CD4-positive, alpha-beta T cell (primary cell): ENCODE measurements at regions not wholly inside any gene's neighbourhood (a gene's known extent, or its start where the extent isn't known, plus 50 kb on each side); places are given as distances from the start of the nearest gene placed in this dataset.

Experiments used
- ATAC-seq: fragments of 200-7000 bp; cut with Tn5 transposase; one replicate; pipeline ENCODE4 v1.10.0; 2022; ENCODE audit warnings: mild to moderate bottlenecking; ENCODE audit not compliant: poor library complexity
- CTCF ChIA-PET: fragments of 350-600 bp; sonication (Branson Sonifier 250); formaldehyde crosslinking; loops from one replicate; lab custom pipeline; 2021; ENCODE audit warnings: antibody characterized with exemption, inconsistent platforms; lab: Charles Lee
- POLR2A ChIA-PET: fragments of 350-600 bp; sonication (Branson Sonifier 250); formaldehyde crosslinking; loops from one replicate; lab custom pipeline; 2021; ENCODE audit warnings: antibody characterized with exemption, inconsistent platforms; lab: Charles Lee
- DNase-seq, 14 experiments: peaks; one replicate each; pipeline ENCODE4 v3.0.0-alpha.2; 2013 to 2020; ENCODE audit warnings: mixed read lengths in 2 of 14
- H3K27ac ChIP-seq, 2 donors: one replicate each; pipeline versions ENCODE4 v1.5.1 to v1.7.0; 2013; ENCODE audit warnings: low read length in 2 of 2, low read depth in 1 of 2, mild to moderate bottlenecking in 1 of 2
- H3K27me3 ChIP-seq, 2 experiments: 1 replicate in 1 of 2; 2 replicates in 1 of 2; pipeline versions ENCODE4 v1.6.1 to v1.7.0; 2013; ENCODE audit warnings: low read length in 2 of 2, control low read depth in 1 of 2, mild to moderate bottlenecking in 1 of 2, moderate library complexity in 1 of 2; ENCODE audit not compliant: insufficient read depth in 2 of 2, control insufficient read depth in 1 of 2
- H3K36me3 ChIP-seq: one replicate; pipeline ENCODE4 v1.6.1; 2013; ENCODE audit warnings: low read length, control low read depth; ENCODE audit not compliant: insufficient read depth
- H3K4me1 ChIP-seq: one replicate; pipeline ENCODE4 v1.6.1; 2013; ENCODE audit warnings: low read length, control low read depth; ENCODE audit not compliant: insufficient read depth
- H3K4me3 ChIP-seq: one replicate; pipeline ENCODE4 v1.5.1; 2013; ENCODE audit warnings: mild to moderate bottlenecking, low read length, moderate library complexity
- H3K9me3 ChIP-seq, 2 experiments: 1 replicate in 1 of 2; 2 replicates in 1 of 2; pipeline versions ENCODE4 v1.6.1 to v1.7.0; 2013; ENCODE audit warnings: low read length in 2 of 2, mild to moderate bottlenecking in 2 of 2, control low read depth in 1 of 2, moderate library complexity in 1 of 2; ENCODE audit not compliant: control insufficient read depth in 1 of 2, insufficient read depth in 1 of 2
- H3K27ac Mint-ChIP-seq: one replicate; pipeline ENCODE4 v1.8.0; 2020; ENCODE audit warnings: mixed read lengths
- H3K27me3 Mint-ChIP-seq: one replicate; pipeline ENCODE4 v1.8.0; 2021; ENCODE audit warnings: mixed read lengths
- H3K36me3 Mint-ChIP-seq: one replicate; pipeline ENCODE4 v1.8.0; 2021; ENCODE audit warnings: low read depth, mixed read lengths
- H3K4me1 Mint-ChIP-seq: one replicate; pipeline ENCODE4 v1.8.0; 2021; ENCODE audit warnings: low read depth, mixed read lengths
- H3K4me3 Mint-ChIP-seq: one replicate; pipeline ENCODE4 v1.8.0; 2020; ENCODE audit warnings: mild to moderate bottlenecking, mixed read lengths
- H3K9me3 Mint-ChIP-seq: one replicate; pipeline ENCODE4 v1.8.0; 2020; ENCODE audit warnings: mixed read lengths
- intact Hi-C, 2 experiments: fragments of 100-400 bp; cut with DNase I in 1 of 2; cut with micrococcal nuclease in 1 of 2; formaldehyde crosslinking; loops; one replicate each; pipeline versions ENCODE4 v1.15.1 to v1.9.0; 2023 to 2025; cut with DNase I, micrococcal nuclease
- TF ChIP-seq, protein P1 (sequence below): fragments of 200-600 bp; IDR thresholded peaks from one replicate; pipeline ENCODE4 v1.8.0; 2022; ENCODE audit warnings: antibody characterized with exemption, mild to moderate bottlenecking

DNA sequence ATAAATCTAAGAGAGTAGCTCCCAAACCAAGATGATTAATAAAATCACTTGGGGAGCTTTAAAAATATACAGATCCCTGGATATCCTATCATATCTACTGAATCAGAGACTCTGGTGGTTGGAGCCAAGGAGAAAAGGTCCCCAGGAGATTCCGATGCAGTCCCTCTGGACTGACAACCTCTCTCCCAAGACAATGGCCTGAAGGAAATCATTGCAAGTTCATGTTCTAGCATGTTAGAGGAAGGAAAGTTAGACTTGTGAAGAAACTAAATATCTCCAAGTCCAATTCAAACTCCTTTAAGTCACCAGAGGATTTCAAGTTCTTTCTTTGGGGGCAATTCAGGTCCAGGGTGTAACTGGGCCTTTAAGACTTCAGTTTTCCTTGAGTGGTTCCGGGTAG lies 84.7 kb upstream of the MEDAG start:
- H3K36me3 Mint-ChIP-seq, result no peaks in the 10 kb centered on the region
- POLR2A ChIA-PET, result no interaction called here
- no peaks in the 10 kb centered on the region for H3K4me1 Mint-ChIP-seq
- H3K4me3 ChIP-seq, result no peak overlapping the region
- no peak overlapping the region for H3K27ac Mint-ChIP-seq
- TF ChIP-seq, protein P1, sequence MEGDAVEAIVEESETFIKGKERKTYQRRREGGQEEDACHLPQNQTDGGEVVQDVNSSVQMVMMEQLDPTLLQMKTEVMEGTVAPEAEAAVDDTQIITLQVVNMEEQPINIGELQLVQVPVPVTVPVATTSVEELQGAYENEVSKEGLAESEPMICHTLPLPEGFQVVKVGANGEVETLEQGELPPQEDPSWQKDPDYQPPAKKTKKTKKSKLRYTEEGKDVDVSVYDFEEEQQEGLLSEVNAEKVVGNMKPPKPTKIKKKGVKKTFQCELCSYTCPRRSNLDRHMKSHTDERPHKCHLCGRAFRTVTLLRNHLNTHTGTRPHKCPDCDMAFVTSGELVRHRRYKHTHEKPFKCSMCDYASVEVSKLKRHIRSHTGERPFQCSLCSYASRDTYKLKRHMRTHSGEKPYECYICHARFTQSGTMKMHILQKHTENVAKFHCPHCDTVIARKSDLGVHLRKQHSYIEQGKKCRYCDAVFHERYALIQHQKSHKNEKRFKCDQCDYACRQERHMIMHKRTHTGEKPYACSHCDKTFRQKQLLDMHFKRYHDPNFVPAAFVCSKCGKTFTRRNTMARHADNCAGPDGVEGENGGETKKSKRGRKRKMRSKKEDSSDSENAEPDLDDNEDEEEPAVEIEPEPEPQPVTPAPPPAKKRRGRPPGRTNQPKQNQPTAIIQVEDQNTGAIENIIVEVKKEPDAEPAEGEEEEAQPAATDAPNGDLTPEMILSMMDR, result no peak
- no peaks in the 10 kb centered on the region for H3K4me1 ChIP-seq
- H3K27me3 ChIP-seq, result peaks cover 0 to 3% of the 10 kb centered on the region in 2 experiments
- DNase-seq (no peak), ATAC-seq (no peak)
- H3K9me3 Mint-ChIP-seq, result no peaks in the 10 kb centered on the region
- no peak overlapping the region for H3K4me3 Mint-ChIP-seq
- no peaks in the 10 kb centered on the region for H3K36me3 ChIP-seq
- peaks cover 20% of the 10 kb centered on the region for H3K27me3 Mint-ChIP-seq
- CTCF ChIA-PET, result no interaction called here
- H3K27ac ChIP-seq, result no peak overlapping the region
- intact Hi-C loops, result no loop called here
- no peaks in the 10 kb centered on the region for H3K9me3 ChIP-seq

DNA sequence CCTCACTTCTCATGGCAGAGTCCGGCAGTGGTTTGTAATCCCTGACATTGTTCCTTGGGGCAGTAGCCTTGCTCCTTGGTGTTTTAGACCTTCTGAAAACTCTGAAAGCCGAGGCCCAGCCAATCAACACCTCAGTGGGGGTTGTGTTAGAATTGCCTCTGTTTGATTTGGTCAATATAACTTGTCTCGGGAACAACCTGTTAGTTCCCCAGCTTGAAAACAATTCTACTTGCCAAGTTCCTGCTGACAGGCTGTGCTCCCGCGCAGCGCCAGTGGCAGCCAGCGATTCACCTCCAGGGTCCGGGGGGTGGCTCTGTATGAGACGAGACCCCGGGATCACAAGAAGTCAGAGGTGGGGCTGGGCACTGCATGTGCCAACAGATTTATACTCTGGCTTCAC lies 81.4 kb upstream of the MEDAG start:
- ChIA-PET CTCF (no interaction called here), POLR2A (no interaction called here)
- Mint-ChIP-seq H3K27ac (no peak overlapping the region), H3K27me3 (no peaks in the 10 kb centered on the region), H3K4me1 (no peaks in the 10 kb centered on the region), H3K9me3 (no peaks in the 10 kb centered on the region), H3K36me3 (no peaks in the 10 kb centered on the region), H3K4me3 (no peak overlapping the region)
- Histone ChIP-seq H3K27me3 (no peaks in the 10 kb centered on the region), H3K9me3 (no peaks in the 10 kb centered on the region), H3K36me3 (no peaks in the 10 kb centered on the region), H3K4me3 (no peak overlapping the region), H3K27ac (no peak overlapping the region), H3K4me1 (no peaks in the 10 kb centered on the region)
- ATAC-seq (no peak), DNase-seq (no peak)
- intact Hi-C loops, result no loop called here
- TF ChIP-seq, protein P1, result no peak

DNA sequence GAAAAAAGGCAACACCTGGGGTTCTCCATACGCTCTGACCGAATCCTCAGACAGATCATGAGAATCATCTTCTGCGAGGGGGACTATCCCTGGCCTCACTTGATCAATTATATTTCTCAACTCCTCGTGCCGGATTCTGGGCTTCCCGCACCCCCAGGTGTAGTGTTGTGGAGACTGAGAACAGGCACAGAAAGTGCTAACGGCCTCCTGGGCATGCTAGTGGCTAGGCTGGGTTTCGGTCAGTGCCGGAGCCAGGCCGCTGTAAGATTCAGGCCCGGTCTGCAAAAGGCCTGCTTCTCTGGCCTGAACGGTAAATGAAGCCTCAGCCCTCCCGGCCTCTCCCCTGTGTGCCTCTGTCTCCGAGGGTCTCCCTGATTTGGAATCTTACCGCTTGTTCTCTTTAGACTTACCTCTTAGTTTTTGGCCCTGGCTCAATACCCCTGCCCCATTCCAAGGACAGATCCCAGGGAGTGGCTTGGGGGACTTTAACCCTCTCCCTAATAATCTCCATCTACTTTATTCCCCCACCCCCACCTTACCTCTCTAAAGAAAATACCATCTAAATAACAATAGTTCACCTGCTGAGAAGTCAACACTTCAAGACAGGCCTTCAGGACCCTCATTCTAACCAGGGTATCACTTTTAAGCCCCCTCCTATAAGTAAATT lies 79.0 kb upstream of the MEDAG start:
- Histone ChIP-seq H3K9me3 (no peaks in the 10 kb centered on the region), H3K36me3 (no peaks in the 10 kb centered on the region), H3K4me3 (no peak overlapping the region), H3K27me3 (peaks cover 0 to 4% of the 10 kb centered on the region in 2 experiments), H3K27ac (no peak overlapping the region), H3K4me1 (no peaks in the 10 kb centered on the region)
- Mint-ChIP-seq H3K27ac (no peak overlapping the region), H3K9me3 (no peaks in the 10 kb centered on the region), H3K4me3 (no peak overlapping the region), H3K27me3 (no peaks in the 10 kb centered on the region), H3K36me3 (no peaks in the 10 kb centered on the region), H3K4me1 (no peaks in the 10 kb centered on the region)
- TF ChIP-seq, protein P1, result no peak
- ATAC-seq, result no peak
- POLR2A ChIA-PET, result no interaction called here
- no peak for DNase-seq
- intact Hi-C loops, result no loop called here
- CTCF ChIA-PET, result no interaction called here
